PC-9 (cell line): ENCODE measurements at regions not wholly inside any gene's neighbourhood (a gene's known extent, or its start where the extent isn't known, plus 50 kb on each side); places are given as distances from the start of the nearest gene placed in this dataset.

Experiments used
- BruUV-seq: library from RNA; stranded (reverse); fragments of 400-500 nt; replicated peaks from 2 replicates; lab custom pipeline; 2021; lab: Mats Ljungman, UMichigan
- CTCF ChIA-PET: fragments of 300-600 bp; sonication (Branson Sonifier 250); formaldehyde crosslinking; loops from one replicate; lab custom pipeline; 2022; ENCODE audit warnings: antibody characterized with exemption; lab: Charles Lee
- POLR2A ChIA-PET: fragments of 300-600 bp; sonication (Branson Sonifier 250); formaldehyde crosslinking; loops from one replicate; lab custom pipeline; 2022; ENCODE audit warnings: antibody characterized with exemption; ENCODE audit not compliant: unreplicated experiment; lab: Charles Lee
- DNase-seq, 2 experiments: peaks; one replicate each; pipeline versions ENCODE4 v3.0.0 to v3.0.0-alpha.2; 2015 to 2022; ENCODE audit warnings: mixed read lengths in 1 of 2
- H2AFZ ChIP-seq: fragments of 200-600 bp; sonication (generic); 2 replicates; pipeline ENCODE4 v1.8.1; 2017; ENCODE audit warnings: antibody characterized with exemption
- H3F3A ChIP-seq: fragments of 200-600 bp; sonication (generic); 2 replicates; pipeline ENCODE4 v1.8.1; 2017; ENCODE audit warnings: antibody characterized with exemption, mild to moderate bottlenecking, low read depth; ENCODE audit not compliant: insufficient read depth
- H3K27ac ChIP-seq: fragments of 200-600 bp; sonication (generic); 2 replicates; pipeline ENCODE4 v1.6.1; 2016; ENCODE audit warnings: mixed run types
- H3K27me3 ChIP-seq: fragments of 200-600 bp; sonication (generic); 2 replicates; pipeline ENCODE4 v1.6.1; 2016; ENCODE audit warnings: low read depth, mixed run types; ENCODE audit not compliant: insufficient read depth
- H3K36me3 ChIP-seq: fragments of 200-600 bp; sonication (generic); 2 replicates; pipeline ENCODE4 v1.6.1; 2016; ENCODE audit warnings: low read depth, mixed run types
- H3K4me1 ChIP-seq: fragments of 200-600 bp; sonication (generic); replicated peaks from 2 replicates; pipeline ENCODE4 v1.6.1; 2016; ENCODE audit warnings: mixed run types; ENCODE audit not compliant: insufficient read depth
- H3K4me2 ChIP-seq: fragments of 200-600 bp; sonication (generic); 2 replicates; pipeline ENCODE4 v1.6.1; 2017; ENCODE audit warnings: mixed run types
- H3K4me3 ChIP-seq: fragments of 200-600 bp; sonication (generic); 2 replicates; pipeline ENCODE4 v1.6.1; 2016; ENCODE audit warnings: mixed run types
- H3K79me2 ChIP-seq: fragments of 200-600 bp; sonication (generic); 2 replicates; pipeline ENCODE4 v1.6.1; 2017; ENCODE audit warnings: low read depth, mixed run types
- H3K9me2 ChIP-seq: fragments of 200-600 bp; sonication (generic); 2 replicates; pipeline ENCODE4 v1.8.1; 2017; ENCODE audit warnings: mild to moderate bottlenecking; ENCODE audit not compliant: insufficient read depth
- H3K9me3 ChIP-seq: fragments of 200-600 bp; sonication (generic); 2 replicates; pipeline ENCODE4 v1.8.1; 2016; ENCODE audit warnings: low read depth; ENCODE audit not compliant: insufficient read depth
- H4K20me1 ChIP-seq: fragments of 200-600 bp; sonication (generic); 2 replicates; pipeline ENCODE4 v1.8.1; 2017; ENCODE audit not compliant: insufficient read depth
- CTCF ChIP-seq: fragments of 200-600 bp; sonication (generic); conservative IDR thresholded peaks from 2 replicates; pipeline ENCODE4 v1.6.1; 2017; ENCODE audit warnings: mixed run types, antibody characterized with exemption, mild to moderate bottlenecking, moderate library complexity
- EZH2 ChIP-seq: fragments of 200-600 bp; sonication (generic); IDR thresholded peaks from 2 replicates; pipeline ENCODE4 v1.8.0; 2017; ENCODE audit warnings: antibody characterized with exemption, low read depth
- intact Hi-C: fragments of 100-400 bp; cut with micrococcal nuclease; formaldehyde crosslinking; loops from one replicate; pipeline ENCODE4 v1.10.0; 2022; ENCODE audit not compliant: unreplicated experiment

GRCh38 chr4:53764761-53765490 is 173.6 kb upstream of the LNX1 start:
- no peaks in the 10 kb centered on the region for H3K79me2 ChIP-seq
- BruUV-seq, result no TSS peak
- DNase-seq, result no peak
- CTCF ChIA-PET, result no interaction called here
- no peaks in the 10 kb centered on the region for H3K36me3 ChIP-seq
- no peaks in the 10 kb centered on the region for H3K27me3 ChIP-seq
- H3F3A ChIP-seq, result no peaks in the 10 kb centered on the region
- TF ChIP-seq CTCF, result no peak
- no peak for TF ChIP-seq EZH2
- no peak overlapping the region for H3K27ac ChIP-seq
- no peaks in the 10 kb centered on the region for H3K9me3 ChIP-seq
- intact Hi-C loops, result no loop called here
- H3K4me3 ChIP-seq, result no peak overlapping the region
- H2AFZ ChIP-seq, result no peak overlapping the region
- H3K9me2 ChIP-seq, result no peaks in the 10 kb centered on the region
- no peaks in the 10 kb centered on the region for H3K4me1 ChIP-seq
- POLR2A ChIA-PET, result no interaction called here
- H3K4me2 ChIP-seq, result no peak overlapping the region
- H4K20me1 ChIP-seq, result no peaks in the 10 kb centered on the region

GRCh38 chr4:53763813-53764597 is 172.7 kb upstream of the LNX1 start:
- ChIA-PET CTCF (no interaction called here), POLR2A (no interaction called here)
- Histone ChIP-seq H2AFZ (no peak overlapping the region), H3K4me2 (no peak overlapping the region), H3K27me3 (no peaks in the 10 kb centered on the region), H3K9me3 (no peaks in the 10 kb centered on the region), H3K4me3 (no peak overlapping the region), H3K27ac (no peak overlapping the region), H3F3A (no peaks in the 10 kb centered on the region), H4K20me1 (no peaks in the 10 kb centered on the region), H3K79me2 (no peaks in the 10 kb centered on the region), H3K9me2 (no peaks in the 10 kb centered on the region), H3K36me3 (no peaks in the 10 kb centered on the region), H3K4me1 (no peaks in the 10 kb centered on the region)
- DNase-seq, result peak in 1 of 2 experiments; percentile 48
- no TSS peak for BruUV-seq
- no peak for TF ChIP-seq CTCF
- no peak for TF ChIP-seq EZH2
- intact Hi-C loops, result no loop called here

GRCh38 chr4:53755656-53756055 is 164.4 kb upstream of the LNX1 start:
- Histone ChIP-seq H3K9me2 (no peaks in the 10 kb centered on the region), H3K79me2 (no peaks in the 10 kb centered on the region), H3K4me3 (no peak overlapping the region), H3K27me3 (no peaks in the 10 kb centered on the region), H3K4me1 (no peaks in the 10 kb centered on the region), H3K9me3 (no peaks in the 10 kb centered on the region), H3K36me3 (no peaks in the 10 kb centered on the region), H3K27ac (no peak overlapping the region), H3K4me2 (no peak overlapping the region), H2AFZ (no peak overlapping the region), H3F3A (no peaks in the 10 kb centered on the region), H4K20me1 (no peaks in the 10 kb centered on the region)
- intact Hi-C loops, result no loop called here
- ChIA-PET CTCF (no interaction called here), POLR2A (no interaction called here)
- BruUV-seq, result no TSS peak
- DNase-seq, result no peak
- TF ChIP-seq CTCF, result no peak
- TF ChIP-seq EZH2, result no peak
